Mammary epithelial cell (primary cell): ENCODE measurements at regions not wholly inside any gene's neighbourhood (a gene's known extent, or its start where the extent isn't known, plus 50 kb on each side); places are given as distances from the start of the nearest gene placed in this dataset.

Experiments
- EZH2 ChIP-seq: IDR thresholded peaks from 2 replicates; pipeline ENCODE4 v1.6.1; 2012; ENCODE audit warnings: low read length, inconsistent platforms, borderline replicate concordance
- TF ChIP-seq, protein P1 (sequence below), 2 donors: IDR thresholded peaks in 1 of 2; conservative IDR thresholded peaks in 1 of 2; 2 replicates each; pipeline ENCODE4 v1.5.1; 2011 to 2012; ENCODE audit warnings: inconsistent platforms in 2 of 2, low read length in 2 of 2, mild to moderate bottlenecking in 2 of 2, control low read depth in 1 of 2, low read depth in 1 of 2; ENCODE audit not compliant: insufficient read depth in 1 of 2; ENCODE audit errors: extremely low read depth in 1 of 2

- TF ChIP-seq, protein P1, sequence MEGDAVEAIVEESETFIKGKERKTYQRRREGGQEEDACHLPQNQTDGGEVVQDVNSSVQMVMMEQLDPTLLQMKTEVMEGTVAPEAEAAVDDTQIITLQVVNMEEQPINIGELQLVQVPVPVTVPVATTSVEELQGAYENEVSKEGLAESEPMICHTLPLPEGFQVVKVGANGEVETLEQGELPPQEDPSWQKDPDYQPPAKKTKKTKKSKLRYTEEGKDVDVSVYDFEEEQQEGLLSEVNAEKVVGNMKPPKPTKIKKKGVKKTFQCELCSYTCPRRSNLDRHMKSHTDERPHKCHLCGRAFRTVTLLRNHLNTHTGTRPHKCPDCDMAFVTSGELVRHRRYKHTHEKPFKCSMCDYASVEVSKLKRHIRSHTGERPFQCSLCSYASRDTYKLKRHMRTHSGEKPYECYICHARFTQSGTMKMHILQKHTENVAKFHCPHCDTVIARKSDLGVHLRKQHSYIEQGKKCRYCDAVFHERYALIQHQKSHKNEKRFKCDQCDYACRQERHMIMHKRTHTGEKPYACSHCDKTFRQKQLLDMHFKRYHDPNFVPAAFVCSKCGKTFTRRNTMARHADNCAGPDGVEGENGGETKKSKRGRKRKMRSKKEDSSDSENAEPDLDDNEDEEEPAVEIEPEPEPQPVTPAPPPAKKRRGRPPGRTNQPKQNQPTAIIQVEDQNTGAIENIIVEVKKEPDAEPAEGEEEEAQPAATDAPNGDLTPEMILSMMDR (conservative IDR thresholded peaks at IDR 0.05 in 1 of 2, IDR thresholded peaks at IDR 0.05 in 1 of 2; ENCODE audit: extremely low read depth in 1 of 2, insufficient read depth in 1 of 2, low read depth in 1 of 2, low read length in 2 of 2): no peak
- TF ChIP-seq EZH2: no peak
Measured at GRCh38 chr4:64889906-64890610, 480.8 kb upstream of the TECRL start.
